ENCODE measurements at regions not wholly inside any gene's neighbourhood (a gene's known extent, or its start where the extent isn't known, plus 50 kb on each side); places are given as distances from the start of the nearest gene placed in this dataset.

- Histone ChIP-seq H3K27me3 (no peaks in the 10 kb centered on the region), H3K9me3 (no peaks in the 10 kb centered on the region), H3K4me1 (peaks cover 0 to 27% (median 5%) of the 10 kb centered on the region in 4 donors), H3K4me3 (no peak overlapping the region), H3K36me3 (no peaks in the 10 kb centered on the region), H3K27ac (no peak overlapping the region)
- intact Hi-C loops (cut with DNase I), result no loop called here
- ATAC-seq, result peak; percentile 72 to 83 (median 76)
- peak; percentile 45 to 62 (median 62) for DNase-seq
- no peak for TF ChIP-seq POLR2A (IDR thresholded peaks at IDR 0.05)
- TF ChIP-seq CTCF (IDR thresholded peaks at IDR 0.05), result no peak
- 46% methylated on average over 2 of the region's 3 CpGs for WGBS (ENCODE audit: insufficient coverage, low coverage, low lambda C conversion rate, missing lambda C conversion rate)
These were observed 96.9 kb downstream of the HNRNPLL start for GRCh38 chr2:38505779-38506178.

GRCh38 chr2:38504169-38504568 lies 98.6 kb downstream of the HNRNPLL start:
- H3K4me1 ChIP-seq, result peaks cover 0 to 21% (median 0%) of the 10 kb centered on the region in 4 donors
- no peaks in the 10 kb centered on the region for H3K9me3 ChIP-seq
- TF ChIP-seq CTCF (IDR thresholded peaks at IDR 0.05) (no peak), POLR2A (IDR thresholded peaks at IDR 0.05) (no peak)
- H3K4me3 ChIP-seq, result no peak overlapping the region
- H3K27me3 ChIP-seq, result no peaks in the 10 kb centered on the region
- 90% methylated on average over 3 of the region's 3 CpGs for WGBS (ENCODE audit: insufficient coverage, low coverage, low lambda C conversion rate, missing lambda C conversion rate)
- no peaks in the 10 kb centered on the region for H3K36me3 ChIP-seq
- no peak for ATAC-seq
- intact Hi-C loops (cut with DNase I), result no loop called here
- H3K27ac ChIP-seq, result no peak overlapping the region
- DNase-seq, result no peak

GRCh38 chr2:38502107-38502506 lies 100.6 kb downstream of the HNRNPLL start:
- Histone ChIP-seq H3K4me1 (peaks cover 0 to 19% (median 7%) of the 10 kb centered on the region in 4 donors), H3K27ac (no peak overlapping the region), H3K9me3 (no peaks in the 10 kb centered on the region), H3K27me3 (no peaks in the 10 kb centered on the region), H3K4me3 (no peak overlapping the region), H3K36me3 (no peaks in the 10 kb centered on the region)
- intact Hi-C loops (cut with DNase I), result no loop called here
- WGBS (ENCODE audit: insufficient coverage, low coverage, low lambda C conversion rate, missing lambda C conversion rate), result 80% methylated on average over 1 of the region's 1 CpG
- TF ChIP-seq CTCF (IDR thresholded peaks at IDR 0.05) (no peak), POLR2A (IDR thresholded peaks at IDR 0.05) (no peak)
- ATAC-seq (no peak), DNase-seq (no peak)

GRCh38 chr2:38500283-38500634 lies 102.5 kb downstream of the HNRNPLL start:
- no peaks in the 10 kb centered on the region for H3K9me3 ChIP-seq
- no peaks in the 10 kb centered on the region for H3K27me3 ChIP-seq
- DNase-seq, result no peak
- no peak for ATAC-seq
- no peaks in the 10 kb centered on the region for H3K36me3 ChIP-seq
- 69% methylated on average over 7 of the region's 12 CpGs for WGBS (ENCODE audit: insufficient coverage, low coverage, low lambda C conversion rate, missing lambda C conversion rate)
- intact Hi-C loops (cut with DNase I), result no loop called here
- TF ChIP-seq CTCF (IDR thresholded peaks at IDR 0.05), result no peak
- no peak for TF ChIP-seq POLR2A (IDR thresholded peaks at IDR 0.05)
- H3K27ac ChIP-seq, result no peak overlapping the region
- H3K4me1 ChIP-seq, result peaks cover 0 to 25% (median 11%) of the 10 kb centered on the region in 4 donors
- no peak overlapping the region for H3K4me3 ChIP-seq

Measured in right lobe of liver (tissue), 6 donors.